Fibroblast of lung (primary cell): ENCODE measurements at regions not wholly inside any gene's neighbourhood (a gene's known extent, or its start where the extent isn't known, plus 50 kb on each side); places are given as distances from the start of the nearest gene placed in this dataset.

ENCODE experiments used
- DNase-seq, 2 donors: peaks; one replicate each; pipeline versions ENCODE4 v3.0.0 to v3.0.0-alpha.2; 2010; ENCODE audit warnings: low read depth in 2 of 2
- H2AFZ ChIP-seq: 2 replicates; pipeline ENCODE4 v1.5.1; 2012; ENCODE audit warnings: low read length, control low read depth, inconsistent platforms
- H3K27ac ChIP-seq: 2 replicates; pipeline ENCODE4 v1.5.1; 2011; ENCODE audit warnings: low read length, control low read depth; ENCODE audit not compliant: insufficient read depth
- H3K27me3 ChIP-seq: 2 replicates; pipeline ENCODE4 v1.5.1; 2011; ENCODE audit warnings: mild to moderate bottlenecking, low read length; ENCODE audit not compliant: control insufficient read depth, insufficient read depth
- H3K36me3 ChIP-seq: 2 replicates; pipeline ENCODE4 v1.5.1; 2011; ENCODE audit warnings: low read length; ENCODE audit not compliant: control insufficient read depth, insufficient read depth
- H3K4me1 ChIP-seq: 2 replicates; pipeline ENCODE4 v1.5.1; 2011; ENCODE audit warnings: low read length; ENCODE audit not compliant: control insufficient read depth, insufficient read depth; ENCODE audit errors: extremely low read depth
- H3K4me2 ChIP-seq: 2 replicates; pipeline ENCODE4 v1.5.1; 2011; ENCODE audit warnings: low read length, control low read depth; ENCODE audit not compliant: insufficient read depth; ENCODE audit errors: extremely low read depth
- H3K4me3 ChIP-seq, 4 experiments: fragments of 200-600 bp in 1 of 4; sonication (generic) in 1 of 4; replicated peaks in 1 of 4; 2 replicates each; pipeline ENCODE4 v1.5.1; 2011 to 2016; ENCODE audit warnings: low read length in 4 of 4, low read depth in 3 of 4, mild to moderate bottlenecking in 3 of 4, control low read depth in 2 of 4, inconsistent platforms in 1 of 4, mixed read lengths in 1 of 4; ENCODE audit not compliant: insufficient read depth in 1 of 4; ENCODE audit errors: control extremely low read depth in 1 of 4
- H3K79me2 ChIP-seq: 2 replicates; pipeline ENCODE4 v1.5.1; 2012; ENCODE audit warnings: mild to moderate bottlenecking, low read length, inconsistent platforms; ENCODE audit not compliant: control insufficient read depth, insufficient read depth
- H3K9ac ChIP-seq: 2 replicates; pipeline ENCODE4 v1.5.1; 2011; ENCODE audit warnings: mild to moderate bottlenecking, low read length, control low read depth; ENCODE audit not compliant: insufficient read depth
- H3K9me3 ChIP-seq: 2 replicates; pipeline ENCODE4 v1.5.1; 2012; ENCODE audit warnings: low read depth, low read length; ENCODE audit not compliant: control insufficient read depth, insufficient read depth
- H4K20me1 ChIP-seq: 2 replicates; pipeline ENCODE4 v1.5.1; 2011; ENCODE audit warnings: low read length; ENCODE audit not compliant: control insufficient read depth, insufficient read depth; ENCODE audit errors: extremely low read depth
- CTCF ChIP-seq, 2 donors: IDR thresholded peaks in 1 of 2; conservative IDR thresholded peaks in 1 of 2; 1 replicate in 1 of 2; 2 replicates in 1 of 2; pipeline ENCODE4 v1.5.1; 2011 to 2012; ENCODE audit warnings: low read length in 2 of 2, control low read depth in 1 of 2, inconsistent platforms in 1 of 2, low read depth in 1 of 2, mild to moderate bottlenecking in 1 of 2
- EZH2 ChIP-seq: IDR thresholded peaks from 2 replicates; pipeline ENCODE4 v1.5.1; 2012; ENCODE audit warnings: low read length, control low read depth, mild to moderate bottlenecking; ENCODE audit errors: missing control alignments

DNA sequence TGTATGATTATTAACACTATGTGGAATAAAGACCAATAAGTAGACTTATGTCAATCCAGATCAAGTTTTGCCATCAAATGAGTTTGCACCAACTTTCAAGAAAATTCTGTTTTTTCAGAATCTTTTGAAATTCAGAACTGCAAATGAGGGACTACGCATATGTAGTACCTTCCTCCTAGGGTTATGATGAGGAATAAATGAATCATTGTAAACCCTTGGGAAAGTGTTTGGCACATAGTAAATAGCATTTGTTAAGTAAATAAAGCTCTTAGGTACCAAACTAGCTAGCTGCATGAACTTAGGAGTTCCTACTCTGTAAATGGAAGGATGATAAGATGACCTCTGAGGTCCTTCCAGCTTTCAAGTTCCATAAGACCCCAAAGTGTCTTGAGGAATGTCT is 242.6 kb upstream of the SETMAR start:
- Histone ChIP-seq H3K9me3 (no peaks in the 10 kb centered on the region), H3K9ac (no peak overlapping the region), H3K36me3 (no peaks in the 10 kb centered on the region), H2AFZ (no peak overlapping the region), H3K4me2 (no peak overlapping the region), H4K20me1 (no peaks in the 10 kb centered on the region), H3K27ac (no peak overlapping the region), H3K27me3 (no peaks in the 10 kb centered on the region), H3K4me3 (no peak overlapping the region), H3K4me1 (no peaks in the 10 kb centered on the region), H3K79me2 (no peaks in the 10 kb centered on the region)
- DNase-seq: no peak
- no peak for TF ChIP-seq CTCF (conservative IDR thresholded peaks at IDR 0.05 in 1 of 2, IDR thresholded peaks at IDR 0.05 in 1 of 2; ENCODE audit: low read depth in 1 of 2, low read length in 2 of 2)
- TF ChIP-seq EZH2: no peak

DNA sequence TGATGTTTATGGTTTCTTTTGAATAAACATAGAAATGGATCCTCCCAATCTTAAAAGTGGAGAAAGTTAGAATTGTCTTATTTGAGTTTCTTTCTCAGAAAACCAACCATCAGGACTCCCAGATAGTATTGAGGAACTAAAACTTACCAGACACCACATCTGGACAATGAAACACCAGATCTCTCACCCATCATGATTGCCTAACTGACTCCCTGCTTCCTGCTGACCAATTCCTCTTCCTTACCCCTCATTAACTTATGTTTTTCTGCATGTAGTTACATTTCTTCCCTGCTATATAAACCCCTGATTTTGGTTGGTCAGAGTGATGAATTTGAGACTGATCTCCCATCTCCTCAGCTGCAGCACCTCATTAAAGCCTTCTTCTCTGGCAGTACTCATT is 242.0 kb upstream of the SETMAR start:
- no peaks in the 10 kb centered on the region for H3K9me3 ChIP-seq
- DNase-seq: no peak
- no peaks in the 10 kb centered on the region for H3K79me2 ChIP-seq
- H3K27ac ChIP-seq: no peak overlapping the region
- H3K27me3 ChIP-seq: no peaks in the 10 kb centered on the region
- no peak overlapping the region for H3K9ac ChIP-seq
- TF ChIP-seq CTCF (conservative IDR thresholded peaks at IDR 0.05 in 1 of 2, IDR thresholded peaks at IDR 0.05 in 1 of 2; ENCODE audit: low read depth in 1 of 2, low read length in 2 of 2) (no peak), EZH2 (no peak)
- H4K20me1 ChIP-seq: no peaks in the 10 kb centered on the region
- H3K4me3 ChIP-seq: no peak overlapping the region
- H3K4me1 ChIP-seq: no peaks in the 10 kb centered on the region
- H3K4me2 ChIP-seq: no peak overlapping the region
- H3K36me3 ChIP-seq: no peaks in the 10 kb centered on the region
- H2AFZ ChIP-seq: no peak overlapping the region

DNA sequence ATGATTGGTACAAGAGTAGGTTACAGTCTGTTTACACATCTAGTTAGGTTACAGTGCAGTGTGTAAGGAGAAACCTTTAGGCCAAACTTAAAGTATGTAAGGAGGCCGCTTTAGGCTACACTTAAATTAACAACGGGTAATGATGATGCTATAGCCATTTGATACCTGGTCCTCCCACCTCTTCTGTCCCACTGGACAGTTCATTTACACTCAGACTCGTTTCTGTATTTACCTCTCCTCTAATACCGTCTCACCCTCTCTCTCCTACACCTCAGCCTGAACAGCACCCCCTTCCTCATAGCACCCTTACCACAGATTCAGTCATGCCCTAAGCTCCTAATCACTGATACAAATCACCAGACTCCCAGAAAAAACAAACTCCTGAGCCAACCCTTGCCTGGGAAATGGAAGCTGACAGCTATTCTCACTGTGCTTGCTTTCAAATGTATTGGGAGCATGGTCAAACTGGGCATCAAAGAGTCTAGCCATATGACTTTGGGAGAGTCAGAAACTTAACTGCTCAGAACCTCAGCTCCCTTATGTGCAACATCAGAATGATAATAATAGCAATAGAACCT is 241.3 kb upstream of the SETMAR start:
- Histone ChIP-seq H3K79me2 (no peaks in the 10 kb centered on the region), H3K9ac (no peak overlapping the region), H3K9me3 (no peaks in the 10 kb centered on the region), H3K27ac (no peak overlapping the region), H3K4me1 (no peaks in the 10 kb centered on the region), H3K4me2 (no peak overlapping the region), H3K36me3 (no peaks in the 10 kb centered on the region), H4K20me1 (no peaks in the 10 kb centered on the region), H3K4me3 (no peak overlapping the region), H3K27me3 (no peaks in the 10 kb centered on the region), H2AFZ (no peak overlapping the region)
- DNase-seq: no peak
- TF ChIP-seq CTCF (conservative IDR thresholded peaks at IDR 0.05 in 1 of 2, IDR thresholded peaks at IDR 0.05 in 1 of 2; ENCODE audit: low read depth in 1 of 2, low read length in 2 of 2): no peak
- TF ChIP-seq EZH2: no peak
